CD1c-positive myeloid dendritic cell (primary cell): ENCODE measurements at regions not wholly inside any gene's neighbourhood (a gene's known extent, or its start where the extent isn't known, plus 50 kb on each side); places are given as distances from the start of the nearest gene placed in this dataset.

Experiments
- DNase-seq: peaks from one replicate; pipeline ENCODE4 v3.0.0-alpha.2; 2016; ENCODE audit errors: extremely low spot score

- DNase-seq: no peak
Measured at GRCh38 chr5:39606591-39606990, 181.8 kb upstream of the DAB2 start.

DNA sequence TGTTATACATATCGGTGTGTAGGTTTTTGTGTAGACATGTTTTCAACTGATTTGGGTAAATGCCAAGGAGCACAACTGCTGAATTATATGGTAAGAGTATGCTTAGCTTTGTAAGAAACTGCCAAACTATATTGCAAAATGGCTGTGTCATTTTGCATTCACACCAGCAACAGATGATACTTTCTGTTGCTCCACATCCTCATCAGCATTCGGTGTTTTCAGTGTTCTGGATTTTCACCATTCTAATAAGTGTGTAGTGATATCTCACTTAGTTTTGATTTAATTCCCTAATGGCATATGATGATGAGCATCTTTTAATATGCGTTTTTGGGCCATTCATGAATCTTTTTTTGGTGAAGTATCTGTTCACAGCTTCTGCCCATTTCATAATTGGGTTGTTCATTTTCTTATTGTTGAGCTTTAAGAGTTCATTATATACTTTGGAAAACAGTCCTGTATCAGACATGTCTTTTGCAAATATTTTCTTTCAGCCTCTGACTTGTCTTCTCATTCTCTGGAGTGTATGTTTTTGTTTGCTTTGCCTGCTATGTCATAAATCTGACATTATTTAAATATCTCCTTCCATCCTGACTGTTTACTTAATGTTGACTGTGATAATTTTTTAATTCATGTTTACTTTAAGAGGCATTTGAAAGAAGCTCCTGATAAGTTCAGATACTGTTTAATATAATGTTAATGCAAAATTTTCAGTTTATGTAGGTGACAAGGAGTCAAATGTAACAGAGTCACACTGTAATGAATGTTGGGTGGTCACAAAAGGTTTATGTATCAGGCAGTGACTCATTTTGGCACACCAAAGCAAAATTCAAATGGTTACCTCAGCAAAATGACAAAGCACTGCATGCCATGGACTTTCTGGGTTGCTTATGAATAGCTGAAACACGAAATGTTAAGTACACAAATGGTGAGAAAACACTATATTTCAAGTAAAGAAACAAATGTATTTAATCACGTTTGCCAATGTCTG is 181.1 kb upstream of the DAB2 start:
- DNase-seq: no peak

DNA sequence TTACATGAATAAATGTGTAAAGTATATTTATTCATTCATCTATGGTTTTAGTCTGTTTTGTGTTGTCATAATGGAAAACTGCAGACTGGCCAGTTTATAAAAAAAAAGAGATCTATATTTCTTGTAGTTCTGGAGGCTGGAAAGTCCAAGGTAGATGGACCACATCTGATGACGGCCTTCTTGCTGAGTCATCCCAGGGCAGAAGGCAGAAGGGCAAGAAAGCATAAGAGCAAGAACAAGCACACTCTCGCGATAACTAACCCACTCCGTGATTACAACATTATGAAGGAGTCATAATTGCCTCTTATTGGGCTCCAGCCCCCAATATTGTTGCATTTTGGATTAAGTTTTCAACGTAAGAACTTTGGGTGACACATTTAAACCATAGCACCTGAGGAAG is 180.4 kb upstream of the DAB2 start:
- DNase-seq: no peak

DNA sequence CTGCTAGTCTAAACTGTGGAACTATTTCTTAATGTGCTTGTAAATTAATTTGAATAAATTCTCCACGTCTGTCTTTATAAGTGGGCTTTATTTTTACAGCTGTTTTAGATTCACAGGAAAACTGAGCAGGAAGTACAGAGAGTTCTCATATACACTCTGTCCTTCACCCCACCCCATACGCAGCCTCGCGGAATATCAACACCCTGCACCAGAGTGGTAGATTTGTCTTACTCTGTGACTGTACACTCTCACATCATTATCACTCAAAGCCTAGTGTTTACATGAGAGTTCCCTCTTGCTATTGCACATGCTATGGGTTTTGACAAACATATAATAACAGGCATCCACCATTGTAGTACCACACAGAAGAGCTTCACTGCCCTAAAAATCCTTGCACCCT is 179.7 kb upstream of the DAB2 start:
- no peak for DNase-seq

GRCh38 chr5:39599721-39600431 is 175.1 kb upstream of the DAB2 start:
- DNase-seq: peak; percentile 42

GRCh38 chr5:39598661-39599248 is 174.0 kb upstream of the DAB2 start:
- no peak for DNase-seq

GRCh38 chr5:39588179-39588578 is 163.4 kb upstream of the DAB2 start:
- no peak for DNase-seq

GRCh38 chr5:39587675-39588074 is 162.9 kb upstream of the DAB2 start:
- DNase-seq: peak; percentile 15

GRCh38 chr5:39586185-39586584 is 161.4 kb upstream of the DAB2 start:
- no peak for DNase-seq

DNA sequence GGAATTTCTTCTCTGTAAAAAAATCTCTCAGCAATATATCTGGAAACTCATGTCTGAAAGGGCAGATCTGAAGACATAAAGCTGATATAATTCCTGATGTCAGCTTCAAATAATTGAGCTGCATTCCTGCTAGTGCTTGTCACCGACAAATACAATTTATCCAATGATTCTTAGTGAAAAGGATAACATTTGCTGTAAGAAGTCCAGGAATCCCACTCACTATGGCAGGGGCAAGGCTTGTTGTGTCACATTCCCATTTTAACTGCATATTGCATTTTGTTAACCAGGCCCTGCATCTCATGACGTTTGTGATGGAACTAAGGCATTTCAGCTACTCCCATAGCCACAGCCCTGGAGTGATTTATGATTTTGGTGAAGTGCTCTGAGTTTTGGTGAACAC is 160.1 kb upstream of the DAB2 start:
- no peak for DNase-seq

DNA sequence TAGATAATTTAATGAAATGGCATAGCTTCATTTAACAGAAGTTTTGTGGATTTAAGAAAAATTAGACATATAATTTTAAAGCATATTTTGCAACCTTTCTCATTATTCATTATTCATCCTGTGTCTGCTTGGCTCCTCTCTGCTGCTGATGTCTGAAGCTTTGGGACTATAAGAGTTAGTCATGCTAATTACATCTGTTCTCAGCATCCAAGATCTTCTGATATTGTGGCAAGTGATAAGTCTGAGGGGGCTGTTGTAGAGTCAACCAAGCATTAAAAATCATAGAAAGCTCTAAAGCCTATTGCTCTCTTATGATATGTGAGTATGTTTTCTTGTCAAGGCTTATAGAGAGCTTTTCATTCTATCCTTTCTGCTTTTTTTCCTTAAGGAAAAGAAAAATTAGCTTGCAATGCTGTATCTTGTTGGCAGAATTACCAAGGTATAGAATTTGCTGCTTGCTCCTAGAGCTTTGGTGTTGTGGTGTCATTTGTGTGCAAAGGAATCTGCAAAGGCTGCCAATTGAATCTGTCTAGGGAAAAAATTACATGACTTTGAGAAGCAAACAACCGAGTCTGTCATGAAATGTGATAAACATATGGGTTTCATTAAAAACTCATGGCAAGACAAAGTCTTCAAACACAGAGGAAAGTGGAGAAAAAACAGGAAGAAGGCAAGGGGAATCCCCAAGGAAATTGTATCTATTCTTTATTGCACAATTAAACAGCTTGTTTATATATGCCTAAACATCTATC is 156.1 kb upstream of the DAB2 start:
- DNase-seq: peak; percentile 57

DNA sequence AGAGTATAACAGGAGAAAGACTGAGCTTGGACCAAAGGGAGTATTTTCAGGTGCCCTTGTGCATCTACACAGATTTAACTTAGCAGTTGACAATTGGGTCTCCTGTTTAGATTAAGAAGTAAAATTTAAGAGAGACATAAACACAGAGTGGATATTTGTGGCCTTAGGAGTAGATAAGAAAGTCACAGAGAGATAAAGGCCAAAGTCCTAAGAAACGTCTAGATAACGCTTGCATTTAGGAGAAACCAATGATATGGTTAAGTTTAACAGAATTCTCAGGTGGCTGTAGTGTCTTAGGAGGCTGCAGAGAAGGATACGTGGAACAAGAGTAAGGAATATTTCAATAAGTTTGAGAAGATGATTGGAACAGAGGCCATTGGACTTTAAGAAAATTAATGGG is 155.0 kb upstream of the DAB2 start:
- DNase-seq: no peak

- DNase-seq: peak; percentile 51
Measured at GRCh38 chr5:39578887-39579497, 154.2 kb upstream of the DAB2 start.

GRCh38 chr5:39577529-39577928 is 152.7 kb upstream of the DAB2 start:
- no peak for DNase-seq

- DNase-seq: peak; percentile 59
Measured at GRCh38 chr5:39570403-39571027, 145.7 kb upstream of the DAB2 start.

GRCh38 chr5:39569857-39570256 is 145.1 kb upstream of the DAB2 start:
- no peak for DNase-seq

DNA sequence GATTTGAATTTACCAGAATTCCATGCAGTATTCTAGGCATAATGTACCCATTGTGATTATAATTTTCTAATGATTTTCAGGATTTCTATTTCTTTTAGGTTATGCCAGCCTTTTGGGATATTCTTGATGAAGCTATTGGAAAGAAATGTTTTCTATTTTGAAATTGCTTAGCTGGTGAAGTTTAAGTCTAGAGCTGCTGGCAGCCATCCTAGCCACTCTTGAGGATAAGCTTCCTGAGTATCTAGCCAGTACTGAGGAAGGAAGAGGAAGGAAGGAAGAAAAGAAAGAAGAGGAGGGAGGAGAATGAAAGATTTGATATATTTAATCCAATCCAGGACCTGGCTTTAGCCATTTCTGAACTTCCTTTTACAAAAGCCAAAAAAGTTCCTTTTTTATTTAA is 142.1 kb upstream of the DAB2 start:
- no peak for DNase-seq

DNA sequence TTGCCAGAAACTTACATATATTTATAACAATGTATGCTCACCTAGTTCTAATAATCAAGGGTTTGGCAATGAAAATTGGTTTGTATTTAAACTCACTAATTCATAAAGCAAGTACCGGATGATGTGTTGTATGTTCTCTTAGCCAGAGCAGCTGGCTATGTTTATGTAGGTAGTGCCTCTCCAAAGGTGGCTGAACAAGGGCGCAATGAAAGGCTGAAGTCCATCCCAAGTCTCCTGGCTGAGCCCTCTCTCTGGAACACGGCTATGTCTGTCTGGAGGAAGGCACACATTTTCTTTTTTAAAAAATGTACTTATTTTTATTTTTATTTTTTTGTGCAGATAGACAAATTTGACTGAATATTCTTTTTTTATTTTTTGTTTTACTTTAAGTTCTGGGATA is 141.2 kb upstream of the DAB2 start:
- no peak for DNase-seq

- no peak for DNase-seq
Measured at GRCh38 chr5:39561421-39561820, 136.6 kb upstream of the DAB2 start.

- no peak for DNase-seq
Measured at GRCh38 chr5:39560726-39561125, 135.9 kb upstream of the DAB2 start.

DNA sequence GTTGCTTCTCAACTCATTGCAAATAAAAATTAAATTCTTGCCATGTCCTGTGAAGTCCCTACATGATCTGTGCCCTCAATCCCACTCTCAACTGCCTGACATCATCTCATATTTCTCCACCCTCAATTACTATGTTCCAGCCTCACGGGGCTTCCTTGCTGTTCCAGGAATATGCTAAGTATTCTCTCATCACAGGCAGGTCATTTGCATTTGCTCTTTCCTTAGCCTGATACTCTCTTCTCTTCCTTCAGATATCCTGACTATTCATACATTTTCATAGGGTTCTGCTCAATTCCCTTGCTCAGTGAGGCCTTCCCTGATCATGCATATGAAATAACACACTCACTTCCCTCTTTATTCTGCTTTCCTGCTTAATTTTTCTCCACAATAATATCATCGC is 135.1 kb upstream of the DAB2 start:
- DNase-seq: no peak
